ENCODE measurements at regions not wholly inside any gene's neighbourhood (a gene's known extent, or its start where the extent isn't known, plus 50 kb on each side); places are given as distances from the start of the nearest gene placed in this dataset.

GRCh38 chr5:101362067-101362466 is 459.0 kb upstream of the ST8SIA4 start:
- no peak overlapping the region for H2AK5ac ChIP-seq (ENCODE audit: low read length, severe bottlenecking)
- no peaks in the 10 kb centered on the region for H3K4me1 ChIP-seq (ENCODE audit: control insufficient read depth, insufficient read depth, low read depth, low read length)
- H3K18ac ChIP-seq (ENCODE audit: low read depth in 1 of 2, low read length in 2 of 2): no peak overlapping the region
- H2BK5ac ChIP-seq (ENCODE audit: low read depth, low read length, poor library complexity, severe bottlenecking): no peak overlapping the region
- H3K27ac ChIP-seq (ENCODE audit: low read length, poor library complexity, severe bottlenecking): no peak overlapping the region
- no peak overlapping the region for H2AFZ ChIP-seq (ENCODE audit: low read depth, low read length)
- no peak overlapping the region for H3K9ac ChIP-seq (ENCODE audit: low read length)
- H3K23ac ChIP-seq (ENCODE audit: low read length in 2 of 2): no peak overlapping the region
- no peak overlapping the region for H3K4me2 ChIP-seq (ENCODE audit: low read length, poor library complexity, severe bottlenecking)
- H2BK12ac ChIP-seq (ENCODE audit: low read length in 2 of 2): no peak overlapping the region
- H2BK120ac ChIP-seq (ENCODE audit: low read depth, low read length): no peak overlapping the region
- no peak overlapping the region for H3K4ac ChIP-seq (ENCODE audit: low read depth in 1 of 2, low read length in 2 of 2)
- no peak overlapping the region for H4K8ac ChIP-seq (ENCODE audit: low read length)
- DNase-seq: no peak
- H4K91ac ChIP-seq (ENCODE audit: low read length): no peak overlapping the region
- H3K27me3 ChIP-seq (ENCODE audit: control insufficient read depth in 1 of 2, insufficient read depth in 1 of 2, low read length in 2 of 2): no peaks in the 10 kb centered on the region
- no peaks in the 10 kb centered on the region for H3K79me1 ChIP-seq (replicated peaks; ENCODE audit: low read length, poor library complexity, severe bottlenecking)
- no peaks in the 10 kb centered on the region for H3K36me3 ChIP-seq (ENCODE audit: control insufficient read depth in 1 of 2, insufficient read depth in 2 of 2, low read depth in 1 of 2, low read length in 2 of 2)
- H3K4me3 ChIP-seq (ENCODE audit: insufficient read depth in 1 of 2, low read depth in 1 of 2, low read length in 2 of 2): no peak overlapping the region
- H2BK15ac ChIP-seq (ENCODE audit: low read depth, poor library complexity, severe bottlenecking): no peak overlapping the region
- H3K14ac ChIP-seq (ENCODE audit: low read length in 2 of 2): no peak overlapping the region
- H3K9me3 ChIP-seq (ENCODE audit: control insufficient read depth, low read length): no peaks in the 10 kb centered on the region

GRCh38 chr5:101346906-101347305 is 443.8 kb upstream of the ST8SIA4 start:
- Histone ChIP-seq H3K4ac (ENCODE audit: low read depth in 1 of 2, low read length in 2 of 2) (no peak overlapping the region), H2BK5ac (ENCODE audit: low read depth, low read length, poor library complexity, severe bottlenecking) (no peak overlapping the region), H2AFZ (ENCODE audit: low read depth, low read length) (no peak overlapping the region), H3K14ac (ENCODE audit: low read length in 2 of 2) (no peak overlapping the region), H2BK15ac (ENCODE audit: low read depth, poor library complexity, severe bottlenecking) (no peak overlapping the region), H3K4me2 (ENCODE audit: low read length, poor library complexity, severe bottlenecking) (no peak overlapping the region), H3K79me1 (replicated peaks; ENCODE audit: low read length, poor library complexity, severe bottlenecking) (no peaks in the 10 kb centered on the region), H3K4me1 (ENCODE audit: control insufficient read depth, insufficient read depth, low read depth, low read length) (no peaks in the 10 kb centered on the region), H3K4me3 (ENCODE audit: insufficient read depth in 1 of 2, low read depth in 1 of 2, low read length in 2 of 2) (no peak overlapping the region), H3K36me3 (ENCODE audit: control insufficient read depth in 1 of 2, insufficient read depth in 2 of 2, low read depth in 1 of 2, low read length in 2 of 2) (no peaks in the 10 kb centered on the region), H3K18ac (ENCODE audit: low read depth in 1 of 2, low read length in 2 of 2) (no peak overlapping the region), H3K23ac (ENCODE audit: low read length in 2 of 2) (no peak overlapping the region), H2BK120ac (ENCODE audit: low read depth, low read length) (no peak overlapping the region), H3K27me3 (ENCODE audit: control insufficient read depth in 1 of 2, insufficient read depth in 1 of 2, low read length in 2 of 2) (no peaks in the 10 kb centered on the region), H3K9ac (ENCODE audit: low read length) (no peak overlapping the region), H3K27ac (ENCODE audit: low read length, poor library complexity, severe bottlenecking) (no peak overlapping the region), H2AK5ac (ENCODE audit: low read length, severe bottlenecking) (no peak overlapping the region), H2BK12ac (ENCODE audit: low read length in 2 of 2) (no peak overlapping the region), H3K9me3 (ENCODE audit: control insufficient read depth, low read length) (peaks cover 6% of the 10 kb centered on the region), H4K91ac (ENCODE audit: low read length) (no peak overlapping the region), H4K8ac (ENCODE audit: low read length) (no peak overlapping the region)
- DNase-seq: no peak
- 76% methylated on average over 4 of the region's 4 CpGs for WGBS

GRCh38 chr5:101346447-101346846 is 443.4 kb upstream of the ST8SIA4 start:
- no peak overlapping the region for H3K18ac ChIP-seq (ENCODE audit: low read depth in 1 of 2, low read length in 2 of 2)
- H2AFZ ChIP-seq (ENCODE audit: low read depth, low read length): no peak overlapping the region
- no peak overlapping the region for H3K4me2 ChIP-seq (ENCODE audit: low read length, poor library complexity, severe bottlenecking)
- H2AK5ac ChIP-seq (ENCODE audit: low read length, severe bottlenecking): no peak overlapping the region
- no peaks in the 10 kb centered on the region for H3K4me1 ChIP-seq (ENCODE audit: control insufficient read depth, insufficient read depth, low read depth, low read length)
- peak overlapping the region in 1 of 2 experiments; percentile 27 for H3K4me3 ChIP-seq (ENCODE audit: insufficient read depth in 1 of 2, low read depth in 1 of 2, low read length in 2 of 2)
- H3K36me3 ChIP-seq (ENCODE audit: control insufficient read depth in 1 of 2, insufficient read depth in 2 of 2, low read depth in 1 of 2, low read length in 2 of 2): no peaks in the 10 kb centered on the region
- H3K14ac ChIP-seq (ENCODE audit: low read length in 2 of 2): no peak overlapping the region
- no peak overlapping the region for H3K9ac ChIP-seq (ENCODE audit: low read length)
- no peak overlapping the region for H2BK120ac ChIP-seq (ENCODE audit: low read depth, low read length)
- DNase-seq: no peak
- H4K8ac ChIP-seq (ENCODE audit: low read length): no peak overlapping the region
- H2BK12ac ChIP-seq (ENCODE audit: low read length in 2 of 2): no peak overlapping the region
- no peak overlapping the region for H3K27ac ChIP-seq (ENCODE audit: low read length, poor library complexity, severe bottlenecking)
- H3K23ac ChIP-seq (ENCODE audit: low read length in 2 of 2): no peak overlapping the region
- H3K4ac ChIP-seq (ENCODE audit: low read depth in 1 of 2, low read length in 2 of 2): no peak overlapping the region
- no peaks in the 10 kb centered on the region for H3K27me3 ChIP-seq (ENCODE audit: control insufficient read depth in 1 of 2, insufficient read depth in 1 of 2, low read length in 2 of 2)
- H2BK5ac ChIP-seq (ENCODE audit: low read depth, low read length, poor library complexity, severe bottlenecking): no peak overlapping the region
- H3K9me3 ChIP-seq (ENCODE audit: control insufficient read depth, low read length): peaks cover 6% of the 10 kb centered on the region
- no peaks in the 10 kb centered on the region for H3K79me1 ChIP-seq (replicated peaks; ENCODE audit: low read length, poor library complexity, severe bottlenecking)
- WGBS: 90% methylated on average over 8 of the region's 8 CpGs
- H2BK15ac ChIP-seq (ENCODE audit: low read depth, poor library complexity, severe bottlenecking): no peak overlapping the region
- H4K91ac ChIP-seq (ENCODE audit: low read length): no peak overlapping the region

GRCh38 chr5:101338226-101338625 is 435.1 kb upstream of the ST8SIA4 start:
- Histone ChIP-seq H3K36me3 (ENCODE audit: control insufficient read depth in 1 of 2, insufficient read depth in 2 of 2, low read depth in 1 of 2, low read length in 2 of 2) (no peaks in the 10 kb centered on the region), H3K4ac (ENCODE audit: low read depth in 1 of 2, low read length in 2 of 2) (no peak overlapping the region), H3K4me3 (ENCODE audit: insufficient read depth in 1 of 2, low read depth in 1 of 2, low read length in 2 of 2) (no peak overlapping the region), H3K23ac (ENCODE audit: low read length in 2 of 2) (no peak overlapping the region), H2BK5ac (ENCODE audit: low read depth, low read length, poor library complexity, severe bottlenecking) (no peak overlapping the region), H4K8ac (ENCODE audit: low read length) (no peak overlapping the region), H2AK5ac (ENCODE audit: low read length, severe bottlenecking) (no peak overlapping the region), H3K9me3 (ENCODE audit: control insufficient read depth, low read length) (no peaks in the 10 kb centered on the region), H3K9ac (ENCODE audit: low read length) (no peak overlapping the region), H3K4me1 (ENCODE audit: control insufficient read depth, insufficient read depth, low read depth, low read length) (no peaks in the 10 kb centered on the region), H2BK120ac (ENCODE audit: low read depth, low read length) (no peak overlapping the region), H4K91ac (ENCODE audit: low read length) (no peak overlapping the region), H2BK15ac (ENCODE audit: low read depth, poor library complexity, severe bottlenecking) (no peak overlapping the region), H3K79me1 (replicated peaks; ENCODE audit: low read length, poor library complexity, severe bottlenecking) (no peaks in the 10 kb centered on the region), H2AFZ (ENCODE audit: low read depth, low read length) (no peak overlapping the region), H3K27ac (ENCODE audit: low read length, poor library complexity, severe bottlenecking) (no peak overlapping the region), H3K14ac (ENCODE audit: low read length in 2 of 2) (no peak overlapping the region), H2BK12ac (ENCODE audit: low read length in 2 of 2) (no peak overlapping the region), H3K27me3 (ENCODE audit: control insufficient read depth in 1 of 2, insufficient read depth in 1 of 2, low read length in 2 of 2) (no peaks in the 10 kb centered on the region), H3K4me2 (ENCODE audit: low read length, poor library complexity, severe bottlenecking) (no peak overlapping the region), H3K18ac (ENCODE audit: low read depth in 1 of 2, low read length in 2 of 2) (no peak overlapping the region)
- 60% methylated on average over 1 of the region's 2 CpGs for WGBS
- DNase-seq: no peak

Data from mesenchymal stem cell (in vitro differentiated cells and primary cell).